ENCODE measurements at regions not wholly inside any gene's neighbourhood (a gene's known extent, or its start where the extent isn't known, plus 50 kb on each side); places are given as distances from the start of the nearest gene placed in this dataset.

DNA sequence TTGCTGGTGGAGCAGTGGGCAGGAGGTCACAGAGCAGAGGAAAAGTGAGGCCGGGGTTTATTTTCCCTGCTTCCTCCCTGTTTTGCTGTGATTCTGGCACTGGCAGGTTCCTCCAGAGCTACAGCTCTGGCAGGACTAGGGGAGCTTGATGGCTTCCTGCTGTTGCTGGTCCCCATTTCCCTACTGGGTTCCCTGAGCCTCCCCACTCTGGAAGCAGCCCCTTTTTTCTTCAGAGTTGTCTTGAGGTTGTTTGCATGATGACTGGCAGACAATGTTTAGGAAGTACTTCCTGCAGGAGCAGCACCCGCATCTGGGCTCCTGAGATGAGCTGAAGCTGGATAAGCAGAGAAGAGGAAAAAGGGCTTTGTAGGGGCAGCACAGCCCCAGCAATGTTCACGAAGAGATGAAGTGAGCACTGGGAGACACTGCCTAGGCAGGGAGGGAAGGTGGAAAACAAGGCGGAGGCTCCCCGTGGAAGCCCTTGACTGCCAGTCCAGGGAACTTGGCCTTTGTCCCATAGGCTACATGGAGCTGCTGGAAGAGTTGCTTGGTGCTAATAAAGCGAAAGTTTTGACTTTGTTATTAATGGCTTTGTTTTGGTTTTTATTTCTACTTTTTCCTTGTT is 126.9 kb downstream of the SLC38A6 start:
- Histone ChIP-seq H2AFZ (ENCODE audit: low read length) (no peak overlapping the region), H3K9me2 (replicated peaks; ENCODE audit: low read length) (no peaks in the 10 kb centered on the region), H3K27ac (ENCODE audit: low read length) (no peak overlapping the region), H3K4me1 (ENCODE audit: insufficient read depth, low read length) (peaks cover 19% of the 10 kb centered on the region), H3F3A (ENCODE audit: low read length, unreplicated experiment) (peaks cover 5% of the 10 kb centered on the region), H3K9ac (ENCODE audit: low read length) (no peak overlapping the region), H4K20me1 (ENCODE audit: low read length) (no peaks in the 10 kb centered on the region), H3K36me3 (ENCODE audit: low read depth, low read length) (no peaks in the 10 kb centered on the region), H3K9me3 (ENCODE audit: low read length) (0 out of 2 replicates have a peak, but pooled peaks cover 7% of the 10 kb centered on the region), H3K4me2 (ENCODE audit: low read length) (no peak overlapping the region), H3K4me3 (ENCODE audit: low read length) (no peak overlapping the region), H3K79me2 (ENCODE audit: low read length) (no peaks in the 10 kb centered on the region), H3K27me3 (ENCODE audit: low read length) (no peaks in the 10 kb centered on the region)
- BruUV-seq (replicated peaks), result no TSS peak
- DNase-seq, result no peak
- no peak for TF ChIP-seq EZH2 (IDR thresholded peaks at IDR 0.05; ENCODE audit: low read length, unreplicated experiment)
- no peak for TF ChIP-seq EZH2phosphoT487 (IDR thresholded peaks at IDR 0.05; ENCODE audit: borderline replicate concordance, low read length)
- TF ChIP-seq, protein P1, sequence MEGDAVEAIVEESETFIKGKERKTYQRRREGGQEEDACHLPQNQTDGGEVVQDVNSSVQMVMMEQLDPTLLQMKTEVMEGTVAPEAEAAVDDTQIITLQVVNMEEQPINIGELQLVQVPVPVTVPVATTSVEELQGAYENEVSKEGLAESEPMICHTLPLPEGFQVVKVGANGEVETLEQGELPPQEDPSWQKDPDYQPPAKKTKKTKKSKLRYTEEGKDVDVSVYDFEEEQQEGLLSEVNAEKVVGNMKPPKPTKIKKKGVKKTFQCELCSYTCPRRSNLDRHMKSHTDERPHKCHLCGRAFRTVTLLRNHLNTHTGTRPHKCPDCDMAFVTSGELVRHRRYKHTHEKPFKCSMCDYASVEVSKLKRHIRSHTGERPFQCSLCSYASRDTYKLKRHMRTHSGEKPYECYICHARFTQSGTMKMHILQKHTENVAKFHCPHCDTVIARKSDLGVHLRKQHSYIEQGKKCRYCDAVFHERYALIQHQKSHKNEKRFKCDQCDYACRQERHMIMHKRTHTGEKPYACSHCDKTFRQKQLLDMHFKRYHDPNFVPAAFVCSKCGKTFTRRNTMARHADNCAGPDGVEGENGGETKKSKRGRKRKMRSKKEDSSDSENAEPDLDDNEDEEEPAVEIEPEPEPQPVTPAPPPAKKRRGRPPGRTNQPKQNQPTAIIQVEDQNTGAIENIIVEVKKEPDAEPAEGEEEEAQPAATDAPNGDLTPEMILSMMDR (conservative IDR thresholded peaks at IDR 0.05; ENCODE audit: low read depth, low read length), result no peak
- ChIA-PET POLR2A (ENCODE audit: unreplicated experiment) (interaction anchor here (0.5 kb wide), 1 partner anchor 82 kb away, joined by 7 read pairs; no protein-coding TSS in a partner anchor), CTCF (interaction anchor here (0.6 kb wide), 1 partner anchor 68 kb away, joined by 3 read pairs; no protein-coding TSS in a partner anchor)
- ATAC-seq, result no peak
- intact Hi-C loops (cut with micrococcal nuclease), result no loop called here

DNA sequence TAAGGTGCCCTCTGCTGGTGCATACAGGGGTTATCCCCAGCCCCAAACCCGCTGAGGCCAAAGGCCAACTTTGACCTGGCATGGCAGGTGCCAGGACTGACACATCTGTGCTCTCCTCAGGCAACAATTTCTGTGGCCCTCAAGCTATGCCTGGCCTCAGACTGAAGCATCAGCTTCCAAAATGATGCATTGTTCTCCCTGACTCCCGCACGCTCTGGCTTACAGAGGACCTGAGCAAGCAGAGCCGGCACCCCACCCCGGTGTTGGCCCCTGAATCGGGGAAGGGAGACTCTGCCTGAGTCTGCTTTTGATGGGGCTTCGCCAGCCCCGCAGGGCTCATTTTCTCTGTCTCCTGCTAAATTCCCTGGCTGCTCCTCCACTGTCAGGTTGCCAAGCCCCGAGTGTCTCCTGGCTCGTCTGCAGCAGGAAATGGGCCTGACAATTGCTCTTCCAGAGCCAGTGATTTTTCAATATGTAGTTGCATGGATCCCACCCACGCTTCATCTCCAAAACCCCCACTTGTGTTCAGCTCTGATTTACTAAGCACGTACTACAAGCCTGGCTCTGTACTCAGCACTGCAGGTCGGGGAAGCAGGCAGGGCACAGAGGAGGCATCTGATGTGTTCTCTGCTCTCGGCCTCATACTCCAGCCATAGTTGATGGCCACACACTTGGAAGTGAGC is 126.1 kb downstream of the SLC38A6 start:
- Histone ChIP-seq H2AFZ (ENCODE audit: low read length) (no peak overlapping the region), H3K79me2 (ENCODE audit: low read length) (no peaks in the 10 kb centered on the region), H3K27ac (ENCODE audit: low read length) (no peak overlapping the region), H3K9me3 (ENCODE audit: low read length) (0 out of 2 replicates have a peak, but pooled peaks cover 7% of the 10 kb centered on the region), H3K4me1 (ENCODE audit: insufficient read depth, low read length) (peaks cover 28% of the 10 kb centered on the region), H3K27me3 (ENCODE audit: low read length) (no peaks in the 10 kb centered on the region), H4K20me1 (ENCODE audit: low read length) (no peaks in the 10 kb centered on the region), H3K36me3 (ENCODE audit: low read depth, low read length) (no peaks in the 10 kb centered on the region), H3K4me3 (ENCODE audit: low read length) (no peak overlapping the region), H3F3A (ENCODE audit: low read length, unreplicated experiment) (peaks cover 13% of the 10 kb centered on the region), H3K9ac (ENCODE audit: low read length) (no peak overlapping the region), H3K4me2 (ENCODE audit: low read length) (no peak overlapping the region), H3K9me2 (replicated peaks; ENCODE audit: low read length) (no peaks in the 10 kb centered on the region)
- DNase-seq (peak; percentile 39), ATAC-seq (no peak)
- intact Hi-C loops (cut with micrococcal nuclease), result no loop called here
- TF ChIP-seq EZH2 (IDR thresholded peaks at IDR 0.05; ENCODE audit: low read length, unreplicated experiment) (no peak), EZH2phosphoT487 (IDR thresholded peaks at IDR 0.05; ENCODE audit: borderline replicate concordance, low read length) (no peak)
- TF ChIP-seq, protein P1 (conservative IDR thresholded peaks at IDR 0.05; ENCODE audit: low read depth, low read length), result 0 out of 2 replicates have a peak, but pooled peaks have one; percentile 11
- no TSS peak for BruUV-seq (replicated peaks)
- POLR2A ChIA-PET (ENCODE audit: unreplicated experiment), result interaction anchor here (0.6 kb wide), 2 partner anchors 30 to 747 kb away, joined by 3 read pairs; no protein-coding TSS in a partner anchor
- CTCF ChIA-PET, result no interaction called here

All from PC-3 (cell line).